Prostate gland (tissue), 2 donors: ENCODE measurements at regions not wholly inside any gene's neighbourhood (a gene's known extent, or its start where the extent isn't known, plus 50 kb on each side); places are given as distances from the start of the nearest gene placed in this dataset.

Experiments used
- DNase-seq: peaks from one replicate; pipeline ENCODE4 v3.0.0-alpha.2; 2019; ENCODE audit warnings: low spot score
- H3K27ac ChIP-seq, 2 donors: fragments of 200-600 bp; sonication (generic); 2 replicates each; pipeline ENCODE4 v1.5.1; 2017 to 2019
- H3K27me3 ChIP-seq: fragments of 200-600 bp; sonication (generic); replicated peaks from 2 replicates; pipeline ENCODE4 v1.5.1; 2019; ENCODE audit not compliant: insufficient read depth
- H3K36me3 ChIP-seq, 2 donors: fragments of 200-600 bp; sonication (generic); 1 replicate in 1 of 2; 2 replicates in 1 of 2; pipeline versions ENCODE4 v1.5.1 to v1.8.1; 2017 to 2019
- H3K4me1 ChIP-seq: fragments of 200-600 bp; sonication (generic); replicated peaks from 2 replicates; pipeline ENCODE4 v1.5.1; 2019
- H3K4me3 ChIP-seq, 2 donors: fragments of 200-600 bp; sonication (generic); 2 replicates each; pipeline ENCODE4 v1.5.1; 2017 to 2019
- H3K9me3 ChIP-seq: fragments of 200-600 bp; sonication (generic); 2 replicates; pipeline ENCODE4 v1.5.1; 2017
- CTCF ChIP-seq, 4 experiments: fragments of 200-600 bp in 2 of 4; fragments of 450-650 bp in 2 of 4; sonication (generic) in 2 of 4; IDR thresholded peaks; 1 replicate in 3 of 4; 2 replicates in 1 of 4; pipeline ENCODE4 v1.5.1; 2016 to 2019; ENCODE audit warnings: antibody characterized with exemption in 4 of 4, mild to moderate bottlenecking in 2 of 4, moderate library complexity in 2 of 4
- POLR2A ChIP-seq: fragments of 450-650 bp; IDR thresholded peaks from one replicate; pipeline ENCODE4 v1.6.1; 2016; ENCODE audit warnings: antibody characterized with exemption, mild to moderate bottlenecking
- POLR2AphosphoS5 ChIP-seq: sonication (generic); formaldehyde crosslinking; IDR thresholded peaks from one replicate; pipeline ENCODE4 v1.6.1; 2017; ENCODE audit warnings: antibody characterized with exemption
- WGBS: methylation state at CpG from one replicate; pipeline ENCODE4 v1.1.5; 2018; 5-methylcytosine and 5-hydroxymethylcytosine counted together
- intact Hi-C: fragments of 100-400 bp; cut with DNase I; formaldehyde crosslinking; loops from one replicate; pipeline ENCODE4 v1.14.2; 2022

GRCh38 chr2:126449677-126450076 lies 206.3 kb upstream of the GYPC start:
- WGBS, result 70% methylated on average over 2 of the region's 2 CpGs
- no peaks in the 10 kb centered on the region for H3K36me3 ChIP-seq
- no peaks in the 10 kb centered on the region for H3K9me3 ChIP-seq

GRCh38 chr2:126463892-126464674 lies 191.9 kb upstream of the GYPC start:
- no peaks in the 10 kb centered on the region for H3K4me1 ChIP-seq
- no peaks in the 10 kb centered on the region for H3K36me3 ChIP-seq
- H3K27ac ChIP-seq, result no peak overlapping the region
- H3K4me3 ChIP-seq, result no peak overlapping the region
- 74% methylated on average over 8 of the region's 8 CpGs for WGBS
- H3K27me3 ChIP-seq, result no peaks in the 10 kb centered on the region
- intact Hi-C loops, result no loop called here
- no peak for DNase-seq
- no peaks in the 10 kb centered on the region for H3K9me3 ChIP-seq
- no peak for TF ChIP-seq POLR2AphosphoS5
- TF ChIP-seq POLR2A, result no peak
- no peak for TF ChIP-seq CTCF (IDR thresholded peaks at IDR 0.05)

More at GRCh38 chr2:126449677-126450076, 206.3 kb upstream of the GYPC start:
- no peaks in the 10 kb centered on the region for H3K4me1 ChIP-seq
- no peak overlapping the region for H3K4me3 ChIP-seq
- TF ChIP-seq POLR2AphosphoS5, result no peak
- TF ChIP-seq POLR2A, result no peak
- TF ChIP-seq CTCF (IDR thresholded peaks at IDR 0.05), result no peak
- H3K27me3 ChIP-seq, result no peaks in the 10 kb centered on the region
- no peak for DNase-seq
- no peak overlapping the region for H3K27ac ChIP-seq
- intact Hi-C loops, result no loop called here

- no peak overlapping the region for H3K27ac ChIP-seq
- no peak for DNase-seq
- no peaks in the 10 kb centered on the region for H3K27me3 ChIP-seq
- WGBS, result 91% methylated on average over 6 of the region's 6 CpGs
- intact Hi-C loops, result no loop called here
- H3K36me3 ChIP-seq, result no peaks in the 10 kb centered on the region
- no peak for TF ChIP-seq POLR2AphosphoS5
- no peak for TF ChIP-seq CTCF (IDR thresholded peaks at IDR 0.05)
- TF ChIP-seq POLR2A, result no peak
- no peaks in the 10 kb centered on the region for H3K4me1 ChIP-seq
- H3K9me3 ChIP-seq, result no peaks in the 10 kb centered on the region
- no peak overlapping the region for H3K4me3 ChIP-seq
Observed at GRCh38 chr2:126467367-126468054, 188.4 kb upstream of the GYPC start.

- no peaks in the 10 kb centered on the region for H3K9me3 ChIP-seq
- DNase-seq, result no peak
- H3K27ac ChIP-seq, result no peak overlapping the region
- no peaks in the 10 kb centered on the region for H3K4me1 ChIP-seq
- H3K4me3 ChIP-seq, result no peak overlapping the region
- intact Hi-C loops, result no loop called here
- no peak for TF ChIP-seq CTCF (IDR thresholded peaks at IDR 0.05)
- no peaks in the 10 kb centered on the region for H3K27me3 ChIP-seq
- no peaks in the 10 kb centered on the region for H3K36me3 ChIP-seq
- 50% methylated on average over 3 of the region's 3 CpGs for WGBS
Observed at GRCh38 chr2:126475031-126475430, 180.9 kb upstream of the GYPC start.

- intact Hi-C loops, result no loop called here
- H3K27me3 ChIP-seq, result no peaks in the 10 kb centered on the region
- H3K36me3 ChIP-seq, result no peaks in the 10 kb centered on the region
- no peaks in the 10 kb centered on the region for H3K9me3 ChIP-seq
- H3K27ac ChIP-seq, result no peak overlapping the region
- no peaks in the 10 kb centered on the region for H3K4me1 ChIP-seq
- 58% methylated on average over 5 of the region's 5 CpGs for WGBS
- DNase-seq, result no peak
- H3K4me3 ChIP-seq, result no peak overlapping the region
- TF ChIP-seq POLR2A, result no peak
- no peak for TF ChIP-seq POLR2AphosphoS5
- TF ChIP-seq CTCF (IDR thresholded peaks at IDR 0.05), result no peak
Observed at GRCh38 chr2:126476691-126477090, 179.3 kb upstream of the GYPC start.
